GM21423 (cell line): ENCODE measurements at regions not wholly inside any gene's neighbourhood (a gene's known extent, or its start where the extent isn't known, plus 50 kb on each side); places are given as distances from the start of the nearest gene placed in this dataset.
"Not testable (repeated sequence)": the region's sequence is repeated elsewhere in the genome, so short reads cannot be mapped to it uniquely, and the experiment has no call there.

Experiments used
- ATAC-seq: cut with Tn5 transposase; IDR thresholded peaks from one replicate; pipeline ENCODE4 v1.9.1; 2021; ENCODE audit warnings: mild to moderate bottlenecking, moderate library complexity; ENCODE audit not compliant: unreplicated experiment

- ATAC-seq = not testable (repeated sequence)
Observed at GRCh38 chr3:35296944-35297343, 342.4 kb upstream of the ARPP21 start.

GRCh38 chr3:35305406-35305805, 333.9 kb upstream of the ARPP21 start:
- no peak for ATAC-seq

- no peak for ATAC-seq
Observed at GRCh38 chr3:35307296-35307695, 332.0 kb upstream of the ARPP21 start.

- ATAC-seq = not testable (repeated sequence)
Observed at GRCh38 chr3:35316841-35317240, 322.5 kb upstream of the ARPP21 start.

GRCh38 chr3:35320646-35321407, 318.5 kb upstream of the ARPP21 start:
- ATAC-seq = no peak

- ATAC-seq = no peak
Observed at GRCh38 chr3:35322070-35322469, 317.3 kb upstream of the ARPP21 start.

GRCh38 chr3:35335703-35336102, 303.6 kb upstream of the ARPP21 start:
- no peak for ATAC-seq

- no peak for ATAC-seq
Observed at GRCh38 chr3:35336601-35337000, 302.7 kb upstream of the ARPP21 start.

- ATAC-seq = no peak
Observed at GRCh38 chr3:35338186-35338585, 301.1 kb upstream of the ARPP21 start.

- ATAC-seq = no peak
Observed at GRCh38 chr3:35380196-35380595, 259.1 kb upstream of the ARPP21 start.

GRCh38 chr3:35383216-35383615, 256.1 kb upstream of the ARPP21 start:
- ATAC-seq = no peak

GRCh38 chr3:35383719-35384555, 255.4 kb upstream of the ARPP21 start:
- ATAC-seq = no peak

- ATAC-seq = no peak
Observed at GRCh38 chr3:35385271-35385670, 254.1 kb upstream of the ARPP21 start.

GRCh38 chr3:35389907-35390306, 249.4 kb upstream of the ARPP21 start:
- no peak for ATAC-seq

- no peak for ATAC-seq
Observed at GRCh38 chr3:35392187-35392586, 247.1 kb upstream of the ARPP21 start.

GRCh38 chr3:35393901-35394799, 245.2 kb upstream of the ARPP21 start:
- ATAC-seq = no peak

- ATAC-seq = no peak
Observed at GRCh38 chr3:35394905-35395304, 244.4 kb upstream of the ARPP21 start.

GRCh38 chr3:35401671-35402070, 237.7 kb upstream of the ARPP21 start:
- no peak for ATAC-seq

- ATAC-seq = no peak
Observed at GRCh38 chr3:35404571-35404970, 234.8 kb upstream of the ARPP21 start.

GRCh38 chr3:35408882-35409281, 230.4 kb upstream of the ARPP21 start:
- ATAC-seq = no peak

- no peak for ATAC-seq
Observed at GRCh38 chr3:35409991-35410390, 229.3 kb upstream of the ARPP21 start.
